ENCODE measurements at regions not wholly inside any gene's neighbourhood (a gene's known extent, or its start where the extent isn't known, plus 50 kb on each side); places are given as distances from the start of the nearest gene placed in this dataset.
A peak's percentile ranks its signal among the peaks of the same experiment; 100 is the strongest.

DNA sequence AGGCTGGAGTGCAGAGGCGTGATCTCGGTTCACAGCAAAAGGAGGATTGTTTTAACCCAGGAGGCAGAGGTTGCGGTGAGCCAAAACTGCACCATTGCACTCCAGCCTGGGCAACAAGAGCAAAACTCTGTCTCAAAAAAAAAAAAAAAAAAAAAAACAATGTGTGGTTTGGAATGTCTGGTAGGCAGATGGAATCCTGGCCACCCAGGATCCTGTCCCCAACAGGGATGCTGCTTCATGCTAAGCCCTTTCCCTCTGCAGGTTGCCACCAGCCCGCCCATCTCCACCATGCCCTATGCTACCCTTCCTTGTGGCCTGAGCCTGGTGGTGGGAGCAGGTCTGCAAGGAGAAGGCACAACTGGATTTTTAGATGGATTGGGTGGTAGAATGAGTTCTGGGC is 129.7 kb upstream of the HAND1 start:
- Histone ChIP-seq H3K4me3 (no peak overlapping the region), H3K4me1 (ENCODE audit: control insufficient read depth in 5 of 5, insufficient read depth in 5 of 5, low read length in 5 of 5) (peaks cover 0 to 20% (median 0%) of the 10 kb centered on the region in 5 donors), H3K9me3 (ENCODE audit: control insufficient read depth in 4 of 4, insufficient read depth in 3 of 4, low read length in 3 of 4) (no peaks in the 10 kb centered on the region), H3K27ac (ENCODE audit: low read depth in 1 of 2, low read length in 1 of 2) (no peak overlapping the region), H3K36me3 (ENCODE audit: control insufficient read depth in 4 of 4, insufficient read depth in 4 of 4, low read length in 4 of 4) (no peaks in the 10 kb centered on the region), H3K9ac (ENCODE audit: insufficient read depth in 1 of 2, low read length in 2 of 2) (no peak overlapping the region), H3K27me3 (ENCODE audit: control insufficient read depth in 3 of 3, insufficient read depth in 3 of 3, low read length in 2 of 3) (peaks cover 0 to 34% (median 26%) of the 10 kb centered on the region in 3 donors)
- no peak for DNase-seq
- TF ChIP-seq, protein P1, sequence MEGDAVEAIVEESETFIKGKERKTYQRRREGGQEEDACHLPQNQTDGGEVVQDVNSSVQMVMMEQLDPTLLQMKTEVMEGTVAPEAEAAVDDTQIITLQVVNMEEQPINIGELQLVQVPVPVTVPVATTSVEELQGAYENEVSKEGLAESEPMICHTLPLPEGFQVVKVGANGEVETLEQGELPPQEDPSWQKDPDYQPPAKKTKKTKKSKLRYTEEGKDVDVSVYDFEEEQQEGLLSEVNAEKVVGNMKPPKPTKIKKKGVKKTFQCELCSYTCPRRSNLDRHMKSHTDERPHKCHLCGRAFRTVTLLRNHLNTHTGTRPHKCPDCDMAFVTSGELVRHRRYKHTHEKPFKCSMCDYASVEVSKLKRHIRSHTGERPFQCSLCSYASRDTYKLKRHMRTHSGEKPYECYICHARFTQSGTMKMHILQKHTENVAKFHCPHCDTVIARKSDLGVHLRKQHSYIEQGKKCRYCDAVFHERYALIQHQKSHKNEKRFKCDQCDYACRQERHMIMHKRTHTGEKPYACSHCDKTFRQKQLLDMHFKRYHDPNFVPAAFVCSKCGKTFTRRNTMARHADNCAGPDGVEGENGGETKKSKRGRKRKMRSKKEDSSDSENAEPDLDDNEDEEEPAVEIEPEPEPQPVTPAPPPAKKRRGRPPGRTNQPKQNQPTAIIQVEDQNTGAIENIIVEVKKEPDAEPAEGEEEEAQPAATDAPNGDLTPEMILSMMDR (IDR thresholded peaks at IDR 0.05; ENCODE audit: control extremely low read depth, extremely low read depth), result no peak
- no peak for ATAC-seq (ENCODE audit: insufficient read depth, low FRiP score)
- 92 to 95% methylated on average over 4 of the region's 4 CpGs for WGBS, 2 donors

GRCh38 chr5:154606246-154606645 is 128.2 kb upstream of the HAND1 start:
- Histone ChIP-seq H3K9me3 (ENCODE audit: control insufficient read depth in 4 of 4, insufficient read depth in 3 of 4, low read length in 3 of 4) (no peaks in the 10 kb centered on the region), H3K27ac (ENCODE audit: low read depth in 1 of 2, low read length in 1 of 2) (no peak overlapping the region), H3K36me3 (ENCODE audit: control insufficient read depth in 4 of 4, insufficient read depth in 4 of 4, low read length in 4 of 4) (no peaks in the 10 kb centered on the region), H3K4me3 (no peak overlapping the region), H3K9ac (ENCODE audit: insufficient read depth in 1 of 2, low read length in 2 of 2) (no peak overlapping the region), H3K4me1 (ENCODE audit: control insufficient read depth in 5 of 5, insufficient read depth in 5 of 5, low read length in 5 of 5) (peaks cover 0 to 19% (median 0%) of the 10 kb centered on the region in 5 donors), H3K27me3 (ENCODE audit: control insufficient read depth in 3 of 3, insufficient read depth in 3 of 3, low read length in 2 of 3) (peaks cover 0 to 19% (median 14%) of the 10 kb centered on the region in 3 donors)
- peak; percentile 24 for ATAC-seq (ENCODE audit: insufficient read depth, low FRiP score)
- 70 to 85% methylated on average over 4 of the region's 4 CpGs for WGBS, 2 donors
- no peak for DNase-seq
- TF ChIP-seq, protein P1 (IDR thresholded peaks at IDR 0.05; ENCODE audit: control extremely low read depth, extremely low read depth), result no peak

GRCh38 chr5:154603953-154604679 is 126.1 kb upstream of the HAND1 start:
- H3K36me3 ChIP-seq (ENCODE audit: control insufficient read depth in 4 of 4, insufficient read depth in 4 of 4, low read length in 4 of 4), result no peaks in the 10 kb centered on the region
- H3K27me3 ChIP-seq (ENCODE audit: control insufficient read depth in 3 of 3, insufficient read depth in 3 of 3, low read length in 2 of 3), result peaks cover 0 to 4% (median 0%) of the 10 kb centered on the region in 3 donors
- no peak overlapping the region for H3K9ac ChIP-seq (ENCODE audit: insufficient read depth in 1 of 2, low read length in 2 of 2)
- ATAC-seq (ENCODE audit: insufficient read depth, low FRiP score) (peak; percentile 27), DNase-seq (peak; percentile 65 to 68 (median 67))
- H3K27ac ChIP-seq (ENCODE audit: low read depth in 1 of 2, low read length in 1 of 2), result no peak overlapping the region
- no peak overlapping the region for H3K4me3 ChIP-seq
- H3K4me1 ChIP-seq (ENCODE audit: control insufficient read depth in 5 of 5, insufficient read depth in 5 of 5, low read length in 5 of 5), result peaks cover 0 to 8% (median 0%) of the 10 kb centered on the region in 5 donors
- no peaks in the 10 kb centered on the region for H3K9me3 ChIP-seq (ENCODE audit: control insufficient read depth in 4 of 4, insufficient read depth in 3 of 4, low read length in 3 of 4)
- WGBS, 2 donors, result 6 to 9% methylated on average over 20 of the region's 20 CpGs
- TF ChIP-seq, protein P1 (IDR thresholded peaks at IDR 0.05; ENCODE audit: control extremely low read depth, extremely low read depth), result no peak
